GM23248 (cell line): ENCODE measurements at regions not wholly inside any gene's neighbourhood (a gene's known extent, or its start where the extent isn't known, plus 50 kb on each side); places are given as distances from the start of the nearest gene placed in this dataset.
A peak's percentile ranks its signal among the peaks of the same experiment; 100 is the strongest.

ENCODE experiments used
- DNase-seq: peaks from one replicate; pipeline ENCODE4 v3.0.0-alpha.2; 2015
- H2AFZ ChIP-seq: fragments of 200-600 bp; sonication (generic); 2 replicates; pipeline ENCODE4 v1.6.1; 2016; ENCODE audit warnings: antibody characterized with exemption
- H3F3A ChIP-seq: fragments of 200-600 bp; sonication (generic); 2 replicates; pipeline ENCODE4 v1.6.1; 2016; ENCODE audit warnings: mild to moderate bottlenecking, antibody characterized with exemption, mixed run types; ENCODE audit not compliant: insufficient read depth
- H3K27ac ChIP-seq: fragments of 200-600 bp; sonication (generic); 2 replicates; pipeline ENCODE4 v1.5.1; 2016; ENCODE audit warnings: mild to moderate bottlenecking
- H3K27me3 ChIP-seq: fragments of 200-600 bp; sonication (generic); replicated peaks from 2 replicates; pipeline ENCODE4 v1.6.1; 2016; ENCODE audit warnings: mild to moderate bottlenecking; ENCODE audit not compliant: insufficient read depth
- H3K36me3 ChIP-seq: fragments of 200-600 bp; sonication (generic); 2 replicates; pipeline ENCODE4 v1.6.1; 2016; ENCODE audit warnings: low read depth, mild to moderate bottlenecking
- H3K4me1 ChIP-seq: fragments of 200-600 bp; sonication (generic); 2 replicates; pipeline ENCODE4 v1.6.1; 2016; ENCODE audit warnings: mild to moderate bottlenecking; ENCODE audit not compliant: insufficient read depth
- H3K4me2 ChIP-seq: fragments of 200-600 bp; sonication (generic); one replicate; pipeline ENCODE4 v1.6.1; 2016; ENCODE audit warnings: mild to moderate bottlenecking; ENCODE audit not compliant: unreplicated experiment
- H3K4me3 ChIP-seq: fragments of 200-600 bp; sonication (generic); 2 replicates; pipeline ENCODE4 v1.5.1; 2016; ENCODE audit warnings: mild to moderate bottlenecking
- H3K79me2 ChIP-seq: fragments of 200-600 bp; sonication (generic); 2 replicates; pipeline ENCODE4 v1.6.1; 2016; ENCODE audit warnings: mild to moderate bottlenecking; ENCODE audit not compliant: insufficient read depth
- H3K9ac ChIP-seq: fragments of 200-600 bp; sonication (generic); 2 replicates; pipeline ENCODE4 v1.6.1; 2016; ENCODE audit warnings: mild to moderate bottlenecking
- H3K9me2 ChIP-seq: fragments of 200-600 bp; sonication (generic); 2 replicates; pipeline ENCODE4 v1.6.1; 2016; ENCODE audit warnings: mixed run types, mild to moderate bottlenecking, moderate library complexity; ENCODE audit not compliant: insufficient read depth
- H3K9me3 ChIP-seq: fragments of 200-600 bp; sonication (generic); one replicate; pipeline ENCODE4 v1.6.1; 2017; ENCODE audit warnings: low read depth
- H4K20me1 ChIP-seq: fragments of 200-600 bp; sonication (generic); 2 replicates; pipeline ENCODE4 v1.6.0; 2016; ENCODE audit not compliant: insufficient read depth
- EZH2 ChIP-seq: fragments of 200-600 bp; sonication (generic); IDR thresholded peaks from 2 replicates; pipeline ENCODE4 v1.6.1; 2018; ENCODE audit warnings: antibody characterized with exemption, mild to moderate bottlenecking; ENCODE audit not compliant: insufficient read depth, poor library complexity, severe bottlenecking
- EZH2phosphoT487 ChIP-seq: fragments of 200-600 bp; sonication (generic); IDR thresholded peaks from 2 replicates; pipeline ENCODE4 v1.6.1; 2018; ENCODE audit warnings: antibody characterized with exemption, moderate library complexity, mild to moderate bottlenecking, low read depth; ENCODE audit not compliant: insufficient read depth
- WGBS, 2 experiments: methylation state at CpG; one replicate each; pipeline ENCODE4 v1.1.6; 2015 to 2017; ENCODE audit warnings: low lambda C conversion rate in 2 of 2, low coverage in 1 of 2; ENCODE audit errors: missing lambda C conversion rate in 2 of 2; 5-methylcytosine and 5-hydroxymethylcytosine counted together
- in situ Hi-C: fragments of 300-500 bp; cut with MboI; formaldehyde crosslinking; loops from 2 replicates; pipeline ENCODE4 v1.15.0; 2020

GRCh38 chr13:27353708-27354107 lies 70.7 kb upstream of the GTF3A start:
- no peak overlapping the region for H2AFZ ChIP-seq
- WGBS, 2 experiments, result 66 to 74% methylated on average over 3 of the region's 3 CpGs

GRCh38 chr13:27354379-27354778 lies 70.0 kb upstream of the GTF3A start:
- no peaks in the 10 kb centered on the region for H3K79me2 ChIP-seq
- no peak overlapping the region for H2AFZ ChIP-seq
- no peaks in the 10 kb centered on the region for H3K36me3 ChIP-seq
- no peak overlapping the region for H3K27ac ChIP-seq
- 7 to 8% methylated on average over 3 of the region's 3 CpGs for WGBS, 2 experiments
- no peaks in the 10 kb centered on the region for H3K27me3 ChIP-seq
- no peaks in the 10 kb centered on the region for H4K20me1 ChIP-seq
- no peak overlapping the region for H3K4me2 ChIP-seq
- H3K4me3 ChIP-seq, result no peak overlapping the region
- no peak overlapping the region for H3K9ac ChIP-seq
- no peaks in the 10 kb centered on the region for H3K9me3 ChIP-seq
- TF ChIP-seq EZH2phosphoT487 (no peak), EZH2 (no peak)
- DNase-seq, result peak; percentile 50
- peaks cover 8% of the 10 kb centered on the region; the same call in 1 of the 2 replicates for H3K4me1 ChIP-seq
- no peaks in the 10 kb centered on the region for H3K9me2 ChIP-seq
- no peaks in the 10 kb centered on the region for H3F3A ChIP-seq
- in situ Hi-C loops, result no loop called here

More at GRCh38 chr13:27353708-27354107, 70.7 kb upstream of the GTF3A start:
- in situ Hi-C loops, result no loop called here
- TF ChIP-seq EZH2, result no peak
- TF ChIP-seq EZH2phosphoT487, result no peak
- no peak overlapping the region for H3K4me3 ChIP-seq
- H3K79me2 ChIP-seq, result no peaks in the 10 kb centered on the region
- H3K9me3 ChIP-seq, result no peaks in the 10 kb centered on the region
- H3K27ac ChIP-seq, result no peak overlapping the region
- H3K27me3 ChIP-seq, result no peaks in the 10 kb centered on the region
- H3K4me2 ChIP-seq, result no peak overlapping the region
- H3K9ac ChIP-seq, result no peak overlapping the region
- DNase-seq, result no peak
- H4K20me1 ChIP-seq, result no peaks in the 10 kb centered on the region
- H3K9me2 ChIP-seq, result no peaks in the 10 kb centered on the region
- no peaks in the 10 kb centered on the region for H3F3A ChIP-seq
- H3K4me1 ChIP-seq, result peaks cover 8% of the 10 kb centered on the region; the same call in 1 of the 2 replicates
- no peaks in the 10 kb centered on the region for H3K36me3 ChIP-seq

GRCh38 chr13:27355894-27356293 lies 68.5 kb upstream of the GTF3A start:
- H3K4me2 ChIP-seq, result no peak overlapping the region
- no peak overlapping the region for H3K4me3 ChIP-seq
- no peaks in the 10 kb centered on the region for H3K36me3 ChIP-seq
- no peaks in the 10 kb centered on the region for H3K79me2 ChIP-seq
- no peak overlapping the region for H3K9ac ChIP-seq
- H3K9me3 ChIP-seq, result no peaks in the 10 kb centered on the region
- H3K9me2 ChIP-seq, result no peaks in the 10 kb centered on the region
- H4K20me1 ChIP-seq, result no peaks in the 10 kb centered on the region
- no peak for DNase-seq
- H2AFZ ChIP-seq, result no peak overlapping the region
- H3K27me3 ChIP-seq, result no peaks in the 10 kb centered on the region
- no peaks in the 10 kb centered on the region for H3F3A ChIP-seq
- TF ChIP-seq EZH2phosphoT487 (no peak), EZH2 (no peak)
- 67 to 76% methylated on average over 7 of the region's 7 CpGs for WGBS, 2 experiments
- no peak overlapping the region for H3K27ac ChIP-seq
- in situ Hi-C loops, result loop anchor here (5.0 kb wide), 1 partner anchor 369 kb away; no protein-coding TSS in a partner anchor
- peaks cover 8% of the 10 kb centered on the region; the same call in 1 of the 2 replicates for H3K4me1 ChIP-seq

- H3K36me3 ChIP-seq, result no peaks in the 10 kb centered on the region
- no peaks in the 10 kb centered on the region for H3K9me3 ChIP-seq
- H3K27ac ChIP-seq, result no peak overlapping the region
- no peaks in the 10 kb centered on the region for H3K27me3 ChIP-seq
- H3K4me1 ChIP-seq, result peaks cover 7% of the 10 kb centered on the region; the same call in 1 of the 2 replicates
- 66 to 79% methylated on average over 6 of the region's 6 CpGs for WGBS, 2 experiments
- no peaks in the 10 kb centered on the region for H3K9me2 ChIP-seq
- no peak overlapping the region for H3K4me3 ChIP-seq
- no peaks in the 10 kb centered on the region for H3F3A ChIP-seq
- no peaks in the 10 kb centered on the region for H3K79me2 ChIP-seq
- H3K9ac ChIP-seq, result no peak overlapping the region
- H3K4me2 ChIP-seq, result no peak overlapping the region
- no peak for DNase-seq
- in situ Hi-C loops, result loop anchor here (5.0 kb wide), 1 partner anchor 371 kb away; no protein-coding TSS in a partner anchor
- H2AFZ ChIP-seq, result no peak overlapping the region
- TF ChIP-seq EZH2phosphoT487, result no peak
- TF ChIP-seq EZH2, result no peak
- H4K20me1 ChIP-seq, result no peaks in the 10 kb centered on the region
Measured at GRCh38 chr13:27358420-27358819, 66.0 kb upstream of the GTF3A start.
